Karpas-422 (cell line): ENCODE measurements at regions not wholly inside any gene's neighbourhood (a gene's known extent, or its start where the extent isn't known, plus 50 kb on each side); places are given as distances from the start of the nearest gene placed in this dataset.

ENCODE experiments used
- DNase-seq: peaks from one replicate; pipeline ENCODE4 v3.0.0-alpha.2; 2015
- H2AFZ ChIP-seq: fragments of 200-600 bp; sonication (generic); 2 replicates; pipeline ENCODE4 v1.6.1; 2014; ENCODE audit warnings: antibody characterized with exemption, low read length, mixed read lengths
- H3K27ac ChIP-seq: fragments of 200-600 bp; sonication (generic); 2 replicates; pipeline ENCODE4 v1.5.1; 2014; ENCODE audit warnings: mild to moderate bottlenecking, low read length, moderate library complexity
- H3K27me3 ChIP-seq: fragments of 200-600 bp; sonication (generic); 2 replicates; pipeline ENCODE4 v1.6.1; 2014; ENCODE audit warnings: low read length, mixed read lengths
- H3K36me3 ChIP-seq: fragments of 200-600 bp; sonication (generic); 2 replicates; pipeline ENCODE4 v1.6.1; 2014; ENCODE audit warnings: low read length, mixed read lengths; ENCODE audit not compliant: insufficient read depth
- H3K4me1 ChIP-seq: fragments of 200-600 bp; sonication (generic); 2 replicates; pipeline ENCODE4 v1.6.1; 2014; ENCODE audit warnings: mild to moderate bottlenecking, low read length, mixed read lengths
- H3K4me2 ChIP-seq: fragments of 200-600 bp; sonication (generic); 2 replicates; pipeline ENCODE4 v1.6.1; 2014; ENCODE audit warnings: low read length, low read depth, mild to moderate bottlenecking; ENCODE audit not compliant: poor library complexity, severe bottlenecking
- H3K4me3 ChIP-seq: fragments of 200-600 bp; sonication (generic); 2 replicates; pipeline ENCODE4 v1.5.1; 2014; ENCODE audit warnings: mild to moderate bottlenecking, antibody characterized with exemption, low read length, mixed read lengths
- H3K79me2 ChIP-seq: fragments of 200-600 bp; sonication (generic); 2 replicates; pipeline ENCODE4 v1.6.1; 2014; ENCODE audit warnings: mild to moderate bottlenecking, low read length, mixed read lengths
- H3K9ac ChIP-seq: fragments of 200-600 bp; sonication (generic); 2 replicates; pipeline ENCODE4 v1.6.0; 2014; ENCODE audit warnings: low read length
- H3K9me2 ChIP-seq: fragments of 200-600 bp; sonication (generic), shearing (Covaris generic); replicated peaks from 2 replicates; pipeline ENCODE4 v1.6.0; 2014; ENCODE audit warnings: mild to moderate bottlenecking, low read length, moderate library complexity; ENCODE audit not compliant: insufficient read depth
- H3K9me3 ChIP-seq: fragments of 300-700, 200-600 bp; sonication (generic); 2 replicates; pipeline ENCODE4 v1.6.1; 2014; ENCODE audit warnings: low read length, mixed read lengths
- H4K20me1 ChIP-seq: fragments of 200-600 bp; sonication (generic); 2 replicates; pipeline ENCODE4 v1.6.1; 2014; ENCODE audit warnings: mild to moderate bottlenecking, antibody characterized with exemption, low read length, low read depth; ENCODE audit not compliant: insufficient read depth

- no peak overlapping the region for H3K27ac ChIP-seq
- no peaks in the 10 kb centered on the region for H3K9me3 ChIP-seq
- no peak overlapping the region for H2AFZ ChIP-seq
- H4K20me1 ChIP-seq, result no peaks in the 10 kb centered on the region
- H3K9ac ChIP-seq, result no peak overlapping the region
- H3K79me2 ChIP-seq, result no peaks in the 10 kb centered on the region
- no peaks in the 10 kb centered on the region for H3K27me3 ChIP-seq
- no peak overlapping the region for H3K4me3 ChIP-seq
- no peaks in the 10 kb centered on the region for H3K4me1 ChIP-seq
- H3K9me2 ChIP-seq, result no peaks in the 10 kb centered on the region
- no peaks in the 10 kb centered on the region for H3K36me3 ChIP-seq
- no peak for DNase-seq
- H3K4me2 ChIP-seq, result no peak overlapping the region
These were observed 99.7 kb downstream of the PLCE1 start for GRCh38 chr10:94093286-94093905.

- no peaks in the 10 kb centered on the region for H3K27me3 ChIP-seq
- no peak overlapping the region for H3K9ac ChIP-seq
- H3K4me3 ChIP-seq, result no peak overlapping the region
- no peaks in the 10 kb centered on the region for H3K79me2 ChIP-seq
- no peaks in the 10 kb centered on the region for H3K4me1 ChIP-seq
- no peaks in the 10 kb centered on the region for H3K9me3 ChIP-seq
- H3K36me3 ChIP-seq, result no peaks in the 10 kb centered on the region
- H3K4me2 ChIP-seq, result no peak overlapping the region
- H2AFZ ChIP-seq, result no peak overlapping the region
- H3K9me2 ChIP-seq, result no peaks in the 10 kb centered on the region
- no peak for DNase-seq
- no peak overlapping the region for H3K27ac ChIP-seq
- H4K20me1 ChIP-seq, result no peaks in the 10 kb centered on the region
These were observed 100.8 kb downstream of the PLCE1 start for GRCh38 chr10:94094540-94094939.

- Histone ChIP-seq H3K9ac (no peak overlapping the region), H3K4me3 (no peak overlapping the region), H3K27me3 (no peaks in the 10 kb centered on the region), H2AFZ (no peak overlapping the region), H3K4me2 (no peak overlapping the region), H3K79me2 (no peaks in the 10 kb centered on the region), H3K36me3 (no peaks in the 10 kb centered on the region), H3K9me3 (no peaks in the 10 kb centered on the region), H3K9me2 (no peaks in the 10 kb centered on the region), H4K20me1 (no peaks in the 10 kb centered on the region), H3K4me1 (no peaks in the 10 kb centered on the region), H3K27ac (no peak overlapping the region)
- no peak for DNase-seq
These were observed 103.9 kb downstream of the PLCE1 start for GRCh38 chr10:94097656-94098055.

GRCh38 chr10:94098896-94099295 is 105.2 kb downstream of the PLCE1 start:
- Histone ChIP-seq H3K79me2 (no peaks in the 10 kb centered on the region), H3K4me3 (no peak overlapping the region), H2AFZ (no peak overlapping the region), H3K4me2 (no peak overlapping the region), H3K27ac (no peak overlapping the region), H3K36me3 (no peaks in the 10 kb centered on the region), H4K20me1 (no peaks in the 10 kb centered on the region), H3K27me3 (no peaks in the 10 kb centered on the region), H3K9me2 (no peaks in the 10 kb centered on the region), H3K9ac (no peak overlapping the region), H3K9me3 (no peaks in the 10 kb centered on the region), H3K4me1 (no peaks in the 10 kb centered on the region)
- DNase-seq, result no peak

GRCh38 chr10:94101894-94102293 is 108.2 kb downstream of the PLCE1 start:
- Histone ChIP-seq H3K9me2 (no peaks in the 10 kb centered on the region), H3K27me3 (no peaks in the 10 kb centered on the region), H3K9ac (no peak overlapping the region), H3K36me3 (no peaks in the 10 kb centered on the region), H3K79me2 (no peaks in the 10 kb centered on the region), H3K4me2 (no peak overlapping the region), H4K20me1 (no peaks in the 10 kb centered on the region), H2AFZ (no peak overlapping the region), H3K27ac (no peak overlapping the region), H3K4me3 (no peak overlapping the region), H3K4me1 (no peaks in the 10 kb centered on the region), H3K9me3 (no peaks in the 10 kb centered on the region)
- DNase-seq, result no peak

GRCh38 chr10:94102436-94102835 is 108.7 kb downstream of the PLCE1 start:
- no peaks in the 10 kb centered on the region for H3K9me2 ChIP-seq
- H2AFZ ChIP-seq, result no peak overlapping the region
- no peak for DNase-seq
- no peak overlapping the region for H3K4me2 ChIP-seq
- no peak overlapping the region for H3K9ac ChIP-seq
- H3K27me3 ChIP-seq, result no peaks in the 10 kb centered on the region
- H3K4me3 ChIP-seq, result no peak overlapping the region
- H4K20me1 ChIP-seq, result no peaks in the 10 kb centered on the region
- no peaks in the 10 kb centered on the region for H3K9me3 ChIP-seq
- no peak overlapping the region for H3K27ac ChIP-seq
- no peaks in the 10 kb centered on the region for H3K79me2 ChIP-seq
- H3K36me3 ChIP-seq, result no peaks in the 10 kb centered on the region
- no peaks in the 10 kb centered on the region for H3K4me1 ChIP-seq

GRCh38 chr10:94103192-94103591 is 109.5 kb downstream of the PLCE1 start:
- Histone ChIP-seq H3K79me2 (no peaks in the 10 kb centered on the region), H3K27ac (no peak overlapping the region), H3K4me1 (no peaks in the 10 kb centered on the region), H3K4me3 (no peak overlapping the region), H3K27me3 (no peaks in the 10 kb centered on the region), H3K9ac (no peak overlapping the region), H2AFZ (no peak overlapping the region), H3K4me2 (no peak overlapping the region), H4K20me1 (no peaks in the 10 kb centered on the region), H3K9me3 (no peaks in the 10 kb centered on the region), H3K9me2 (no peaks in the 10 kb centered on the region), H3K36me3 (no peaks in the 10 kb centered on the region)
- no peak for DNase-seq

- Histone ChIP-seq H3K9ac (no peak overlapping the region), H2AFZ (no peak overlapping the region), H3K4me1 (no peaks in the 10 kb centered on the region), H3K4me2 (no peak overlapping the region), H3K4me3 (no peak overlapping the region), H4K20me1 (no peaks in the 10 kb centered on the region), H3K79me2 (no peaks in the 10 kb centered on the region), H3K27me3 (no peaks in the 10 kb centered on the region), H3K9me2 (no peaks in the 10 kb centered on the region), H3K27ac (no peak overlapping the region), H3K9me3 (no peaks in the 10 kb centered on the region), H3K36me3 (no peaks in the 10 kb centered on the region)
- no peak for DNase-seq
These were observed 110.1 kb downstream of the PLCE1 start for GRCh38 chr10:94103801-94104221.
